ENCODE measurements at regions not wholly inside any gene's neighbourhood (a gene's known extent, or its start where the extent isn't known, plus 50 kb on each side); places are given as distances from the start of the nearest gene placed in this dataset.

DNA sequence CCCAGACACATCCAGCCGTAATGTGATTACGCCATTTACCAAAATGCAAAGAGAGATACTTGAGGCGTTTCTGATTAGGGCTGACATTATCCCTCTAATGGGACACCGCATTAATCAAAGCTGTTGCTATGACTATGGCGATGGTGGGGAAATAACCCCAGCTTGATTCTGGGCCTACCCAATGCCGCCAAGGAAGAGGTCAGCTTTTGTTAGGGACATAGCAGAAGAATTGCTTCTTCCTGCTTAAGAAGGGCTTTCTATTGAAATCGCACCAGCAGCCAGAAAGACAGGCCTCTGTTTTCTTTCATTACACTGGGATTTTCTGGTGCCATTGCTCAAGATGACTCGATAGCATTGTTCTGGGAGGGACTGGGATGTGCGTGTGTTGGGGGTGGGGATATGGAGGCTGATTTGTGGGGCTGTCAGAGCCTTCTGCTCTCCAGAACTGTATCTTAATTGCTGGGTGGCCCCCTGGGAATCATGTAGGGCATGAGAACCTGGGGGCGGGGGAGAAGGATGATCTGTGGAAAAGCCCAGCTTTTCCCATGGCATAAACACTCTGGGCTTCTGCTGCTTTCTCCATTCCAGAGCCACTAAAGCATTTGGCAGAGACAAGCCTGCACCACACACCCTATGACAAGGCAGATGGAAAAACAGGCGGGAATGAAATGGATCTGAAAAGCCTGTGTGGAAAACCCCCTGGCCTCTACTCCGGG is 106.5 kb upstream of the RAD23B start:
- H3K4me3 ChIP-seq (ENCODE audit: low read depth, low read length): no peak overlapping the region
- DNase-seq (ENCODE audit: low read depth): no peak
- TF ChIP-seq, protein P1, sequence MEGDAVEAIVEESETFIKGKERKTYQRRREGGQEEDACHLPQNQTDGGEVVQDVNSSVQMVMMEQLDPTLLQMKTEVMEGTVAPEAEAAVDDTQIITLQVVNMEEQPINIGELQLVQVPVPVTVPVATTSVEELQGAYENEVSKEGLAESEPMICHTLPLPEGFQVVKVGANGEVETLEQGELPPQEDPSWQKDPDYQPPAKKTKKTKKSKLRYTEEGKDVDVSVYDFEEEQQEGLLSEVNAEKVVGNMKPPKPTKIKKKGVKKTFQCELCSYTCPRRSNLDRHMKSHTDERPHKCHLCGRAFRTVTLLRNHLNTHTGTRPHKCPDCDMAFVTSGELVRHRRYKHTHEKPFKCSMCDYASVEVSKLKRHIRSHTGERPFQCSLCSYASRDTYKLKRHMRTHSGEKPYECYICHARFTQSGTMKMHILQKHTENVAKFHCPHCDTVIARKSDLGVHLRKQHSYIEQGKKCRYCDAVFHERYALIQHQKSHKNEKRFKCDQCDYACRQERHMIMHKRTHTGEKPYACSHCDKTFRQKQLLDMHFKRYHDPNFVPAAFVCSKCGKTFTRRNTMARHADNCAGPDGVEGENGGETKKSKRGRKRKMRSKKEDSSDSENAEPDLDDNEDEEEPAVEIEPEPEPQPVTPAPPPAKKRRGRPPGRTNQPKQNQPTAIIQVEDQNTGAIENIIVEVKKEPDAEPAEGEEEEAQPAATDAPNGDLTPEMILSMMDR (IDR thresholded peaks at IDR 0.05; ENCODE audit: control insufficient read depth, extremely low read depth, insufficient read depth): no peak

DNA sequence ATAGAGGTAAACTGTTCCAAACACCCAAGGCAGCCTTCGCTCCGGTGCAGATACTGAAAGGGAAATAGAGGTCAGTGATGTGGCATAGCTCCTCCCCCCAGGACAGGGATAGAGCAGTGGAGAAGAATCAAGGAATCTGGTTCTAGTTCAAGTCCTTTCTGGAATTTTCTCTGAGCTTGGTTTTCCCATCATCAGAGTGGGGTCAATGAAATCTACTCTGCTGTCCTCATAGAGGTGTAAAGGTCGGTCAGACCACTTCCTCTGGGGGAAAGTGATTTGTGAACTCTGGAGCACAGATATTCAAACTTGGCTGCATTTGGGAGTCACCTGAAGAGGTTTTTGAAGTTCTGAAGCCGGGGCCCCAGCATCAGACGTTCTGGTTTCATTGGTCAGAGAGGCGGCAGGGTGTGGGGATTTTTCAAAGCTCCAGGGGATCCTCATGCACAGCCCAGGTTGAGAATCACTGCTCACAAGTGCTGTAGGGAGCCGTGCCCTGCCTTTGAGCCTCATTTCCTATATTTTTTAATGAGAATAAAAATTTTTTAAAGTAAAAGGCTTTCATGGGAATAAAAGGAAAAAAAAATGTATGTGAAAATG is 105.7 kb upstream of the RAD23B start:
- TF ChIP-seq, protein P1 (IDR thresholded peaks at IDR 0.05; ENCODE audit: control insufficient read depth, extremely low read depth, insufficient read depth): no peak
- no peak for DNase-seq (ENCODE audit: low read depth)
- no peak overlapping the region for H3K4me3 ChIP-seq (ENCODE audit: low read depth, low read length)

DNA sequence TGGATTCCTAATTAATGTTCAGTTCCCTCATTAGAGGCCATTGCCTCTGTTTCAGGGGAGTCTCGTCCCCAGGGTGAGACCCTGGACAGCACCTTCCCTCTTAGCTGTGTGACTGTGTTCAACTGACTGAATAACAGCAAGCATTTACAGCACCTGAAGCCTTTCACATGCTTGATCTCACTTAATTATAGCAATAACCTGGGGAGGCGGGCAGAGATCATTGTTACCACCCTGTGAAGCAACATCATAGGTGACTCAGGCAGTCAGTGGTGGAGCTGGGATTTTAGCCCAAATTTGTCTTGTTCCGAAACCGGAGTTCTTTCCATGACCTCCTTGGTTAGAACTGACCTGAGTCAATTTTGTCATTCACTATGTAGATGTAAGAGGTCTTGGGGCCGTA is 105.2 kb upstream of the RAD23B start:
- no peak for DNase-seq (ENCODE audit: low read depth)
- H3K4me3 ChIP-seq (ENCODE audit: low read depth, low read length): no peak overlapping the region
- TF ChIP-seq, protein P1 (IDR thresholded peaks at IDR 0.05; ENCODE audit: control insufficient read depth, extremely low read depth, insufficient read depth): no peak

DNA sequence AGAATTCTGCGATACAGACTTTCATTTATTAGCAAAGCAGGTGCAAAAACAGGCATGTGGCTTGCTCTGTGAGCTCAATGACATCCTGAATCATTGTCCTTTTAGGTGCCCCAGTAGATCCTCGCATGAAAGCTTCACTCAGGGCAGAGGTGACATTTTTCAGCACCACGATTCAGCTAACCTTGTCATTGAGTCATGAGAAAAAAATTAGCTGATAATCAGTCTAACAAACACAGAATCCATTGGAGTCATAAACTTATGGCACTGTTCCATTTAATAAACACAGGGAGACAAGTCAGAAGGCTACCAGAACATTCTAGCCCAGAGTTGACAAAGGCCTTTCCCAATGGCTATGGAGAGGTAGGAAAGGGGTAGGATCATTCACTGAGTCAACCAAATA is 104.8 kb upstream of the RAD23B start:
- TF ChIP-seq, protein P1 (IDR thresholded peaks at IDR 0.05; ENCODE audit: control insufficient read depth, extremely low read depth, insufficient read depth): no peak
- no peak for DNase-seq (ENCODE audit: low read depth)
- no peak overlapping the region for H3K4me3 ChIP-seq (ENCODE audit: low read depth, low read length)

DNA sequence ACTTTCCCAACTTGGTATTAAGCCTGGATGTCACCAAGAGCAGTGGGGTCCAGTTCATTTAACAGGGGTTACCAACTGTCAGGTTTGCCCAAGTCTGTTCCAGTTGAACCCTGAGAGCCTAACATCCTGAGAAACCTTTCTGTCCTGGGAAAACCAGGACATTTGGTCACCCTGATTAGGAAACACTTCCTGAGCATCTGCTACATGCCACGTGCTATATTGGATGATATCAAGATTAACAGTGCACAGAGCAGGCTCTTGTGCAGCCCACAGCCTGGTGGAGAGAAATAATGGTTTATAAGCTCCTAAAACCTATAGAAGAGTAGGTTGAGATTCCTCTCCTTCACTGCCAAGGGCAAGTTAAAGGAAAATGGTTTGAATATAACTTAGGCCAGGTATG is 102.9 kb upstream of the RAD23B start:
- TF ChIP-seq, protein P1 (IDR thresholded peaks at IDR 0.05; ENCODE audit: control insufficient read depth, extremely low read depth, insufficient read depth): no peak
- no peak for DNase-seq (ENCODE audit: low read depth)
- no peak overlapping the region for H3K4me3 ChIP-seq (ENCODE audit: low read depth, low read length)

DNA sequence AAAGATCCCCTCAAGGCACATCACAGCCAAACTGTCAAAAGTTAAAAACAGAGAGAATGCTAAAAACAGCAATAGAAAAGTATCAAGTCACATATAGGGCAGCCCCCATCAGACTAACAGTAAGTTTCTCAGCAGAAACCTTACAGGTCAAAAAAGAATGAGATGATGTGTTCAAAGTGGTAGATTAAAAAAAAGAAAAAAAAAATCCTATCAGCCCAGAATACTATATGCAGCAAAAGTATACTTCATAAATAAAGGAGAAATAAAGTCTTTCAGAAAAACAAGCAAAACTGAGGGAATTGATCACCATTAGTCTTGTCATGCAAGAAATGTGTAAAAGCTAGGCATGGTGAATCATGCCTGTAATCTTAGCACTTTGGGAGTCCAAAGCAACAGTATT is 99.9 kb upstream of the RAD23B start:
- DNase-seq (ENCODE audit: low read depth): no peak
- TF ChIP-seq, protein P1 (IDR thresholded peaks at IDR 0.05; ENCODE audit: control insufficient read depth, extremely low read depth, insufficient read depth): no peak
- H3K4me3 ChIP-seq (ENCODE audit: low read depth, low read length): no peak overlapping the region

DNA sequence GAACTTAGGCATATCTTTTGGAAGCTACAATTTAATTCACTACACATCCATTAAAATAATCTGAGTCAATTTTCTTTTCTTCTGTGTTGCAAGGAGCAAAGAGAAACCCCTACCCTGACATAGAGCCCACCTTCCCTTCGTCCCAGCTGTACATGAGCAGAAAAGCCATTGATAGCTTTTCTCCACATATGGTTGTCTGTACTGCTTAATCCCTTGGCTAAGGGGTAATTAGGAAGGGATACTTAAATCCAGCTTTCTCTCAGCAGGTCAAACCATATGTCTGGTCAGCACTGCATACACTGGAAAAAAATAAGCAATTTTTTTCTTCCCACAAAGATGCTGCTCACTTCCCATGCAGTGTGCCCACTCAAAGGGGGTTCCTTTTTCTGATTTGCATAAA is 94.7 kb upstream of the RAD23B start:
- no peak for DNase-seq (ENCODE audit: low read depth)
- H3K4me3 ChIP-seq (ENCODE audit: low read depth, low read length): no peak overlapping the region
- TF ChIP-seq, protein P1 (IDR thresholded peaks at IDR 0.05; ENCODE audit: control insufficient read depth, extremely low read depth, insufficient read depth): no peak
